Neutrophil (primary cell): ENCODE measurements at regions not wholly inside any gene's neighbourhood (a gene's known extent, or its start where the extent isn't known, plus 50 kb on each side); places are given as distances from the start of the nearest gene placed in this dataset.
"Not testable (repeated sequence)": the region's sequence is repeated elsewhere in the genome, so short reads cannot be mapped to it uniquely, and the experiment has no call there.

ENCODE experiments used
- H3K27ac ChIP-seq: fragments of 200-600 bp; sonication (generic); 2 replicates; pipeline ENCODE4 v1.5.1; 2016; ENCODE audit warnings: mild to moderate bottlenecking, moderate library complexity
- H3K27me3 ChIP-seq: fragments of 200-600 bp; sonication (generic); 2 replicates; pipeline ENCODE4 v1.6.0; 2016; ENCODE audit warnings: mild to moderate bottlenecking
- H3K36me3 ChIP-seq: fragments of 200-600 bp; sonication (generic); 2 replicates; pipeline ENCODE4 v1.5.1; 2017
- H3K4me1 ChIP-seq, 2 experiments: fragments of 200-600 bp in 1 of 2; sonication (generic) in 1 of 2; 1 replicate in 1 of 2; 2 replicates in 1 of 2; pipeline versions ENCODE4 v1.5.1 to v1.6.1; 2013 to 2016; ENCODE audit warnings: low read depth in 1 of 2, low read length in 1 of 2, mild to moderate bottlenecking in 1 of 2, moderate library complexity in 1 of 2; ENCODE audit not compliant: control insufficient read depth in 1 of 2, insufficient read depth in 1 of 2
- H3K4me3 ChIP-seq, 2 experiments: fragments of 200-600 bp in 1 of 2; sonication (generic) in 1 of 2; 1 replicate in 1 of 2; 2 replicates in 1 of 2; pipeline ENCODE4 v1.5.1; 2013 to 2016; ENCODE audit warnings: low read depth in 1 of 2, low read length in 1 of 2, mild to moderate bottlenecking in 1 of 2, moderate library complexity in 1 of 2
- H3K9me3 ChIP-seq: fragments of 200-600 bp; sonication (generic); 2 replicates; pipeline ENCODE4 v1.5.1; 2016
- CTCF ChIP-seq: fragments of 200-600 bp; sonication (generic); IDR thresholded peaks from 2 replicates; pipeline ENCODE4 v1.5.1; 2016; ENCODE audit warnings: antibody characterized with exemption

DNA sequence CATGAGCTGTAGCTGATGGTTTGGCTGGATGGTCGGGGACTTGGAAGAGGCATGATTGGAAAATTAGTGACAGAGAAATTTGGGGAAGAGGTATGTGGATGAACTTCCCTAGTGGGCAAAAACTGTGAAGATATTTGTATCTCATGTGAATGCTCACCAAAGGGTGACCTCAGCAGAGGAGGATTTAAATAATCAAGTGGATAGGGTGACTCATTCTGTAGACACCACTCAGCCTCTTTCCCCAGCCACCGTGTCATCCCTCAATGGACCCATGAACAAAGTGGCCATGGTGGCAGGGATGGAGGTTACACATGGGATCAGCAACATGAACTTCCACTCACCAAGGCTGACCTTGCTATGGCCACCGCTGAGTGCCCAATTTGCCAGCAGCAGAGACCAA is 60.8 kb upstream of the KRAS start:
- H3K4me1 ChIP-seq, result no peaks in the 10 kb centered on the region
- no peak for TF ChIP-seq CTCF

GRCh38 chr12:25310071-25310470 is 59.3 kb upstream of the KRAS start:
- H3K27ac ChIP-seq, H3K36me3 ChIP-seq, H3K27me3 ChIP-seq, H3K9me3 ChIP-seq, H3K4me3 ChIP-seq, H3K4me1 ChIP-seq: not testable (repeated sequence)

More for the DNA sequence above, 60.8 kb upstream of the KRAS start:
- H3K27me3 ChIP-seq, result no peaks in the 10 kb centered on the region
- no peak overlapping the region for H3K4me3 ChIP-seq
- H3K36me3 ChIP-seq, result no peaks in the 10 kb centered on the region
- no peaks in the 10 kb centered on the region for H3K9me3 ChIP-seq
- H3K27ac ChIP-seq, result no peak overlapping the region

DNA sequence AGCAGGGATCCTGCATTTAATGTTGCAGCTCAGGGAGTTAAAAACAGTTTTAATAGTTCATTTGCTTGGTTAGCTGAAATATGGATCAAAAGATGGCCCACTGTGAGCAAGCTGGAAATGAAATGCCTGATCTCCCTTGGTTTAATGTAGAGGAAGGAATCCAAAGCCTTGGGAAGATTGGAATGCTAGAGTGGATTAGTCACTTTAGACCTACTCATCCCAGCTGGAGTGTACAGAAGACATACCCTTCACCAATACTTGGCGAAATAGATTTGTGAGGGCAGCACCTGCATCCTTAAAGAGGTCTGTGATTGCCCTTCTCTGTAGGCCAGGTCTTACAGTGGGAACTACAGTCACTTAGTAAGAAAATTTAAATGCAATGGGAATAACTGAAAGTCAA is 58.0 kb upstream of the KRAS start:
- Histone ChIP-seq H3K4me3 (no peak overlapping the region), H3K4me1 (no peaks in the 10 kb centered on the region), H3K27ac (no peak overlapping the region), H3K27me3 (no peaks in the 10 kb centered on the region), H3K36me3 (no peaks in the 10 kb centered on the region), H3K9me3 (no peaks in the 10 kb centered on the region)
- no peak for TF ChIP-seq CTCF

DNA sequence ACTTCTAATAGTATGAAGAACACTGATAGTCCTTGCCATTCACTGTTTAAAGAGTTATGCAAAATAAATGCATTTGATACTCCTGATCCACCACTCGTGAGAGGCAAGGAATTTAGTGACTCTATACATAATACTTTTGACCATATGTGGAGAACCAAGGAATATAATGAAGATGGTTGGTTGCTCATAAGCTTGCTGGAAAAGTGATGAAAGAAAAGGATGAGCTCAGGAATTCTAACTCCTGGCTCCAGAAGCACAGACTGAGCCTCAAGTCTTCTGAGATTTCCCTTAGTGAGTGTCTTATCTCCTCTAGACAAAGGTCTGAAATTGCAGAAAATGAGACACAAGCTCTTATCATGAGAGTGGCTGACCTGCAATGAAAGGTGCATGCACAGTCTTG is 57.1 kb upstream of the KRAS start:
- Histone ChIP-seq H3K9me3 (no peaks in the 10 kb centered on the region), H3K36me3 (no peaks in the 10 kb centered on the region), H3K27ac (no peak overlapping the region), H3K4me1 (no peaks in the 10 kb centered on the region), H3K27me3 (no peaks in the 10 kb centered on the region), H3K4me3 (no peak overlapping the region)
- TF ChIP-seq CTCF, result no peak

- Histone ChIP-seq H3K4me3 (no peak overlapping the region), H3K36me3 (no peaks in the 10 kb centered on the region), H3K9me3 (no peaks in the 10 kb centered on the region)
These were observed 51.1 kb upstream of the KRAS start for GRCh38 chr12:25301798-25302197.

More at GRCh38 chr12:25301798-25302197, 51.1 kb upstream of the KRAS start:
- TF ChIP-seq CTCF, result no peak
- no peaks in the 10 kb centered on the region for H3K27me3 ChIP-seq
- no peaks in the 10 kb centered on the region for H3K4me1 ChIP-seq
- no peak overlapping the region for H3K27ac ChIP-seq
